AG10803 (cell line): ENCODE measurements at regions not wholly inside any gene's neighbourhood (a gene's known extent, or its start where the extent isn't known, plus 50 kb on each side); places are given as distances from the start of the nearest gene placed in this dataset.

Experiments
- DNase-seq: peaks from one replicate; pipeline ENCODE4 v3.0.0; 2010; ENCODE audit warnings: low read depth
- H3K4me3 ChIP-seq: 2 replicates; pipeline ENCODE4 v1.5.1; 2011; ENCODE audit warnings: mild to moderate bottlenecking, low read length, control low read depth
- TF ChIP-seq, protein P1 (sequence below): conservative IDR thresholded peaks from 2 replicates; pipeline ENCODE4 v1.5.1; 2011; ENCODE audit warnings: mild to moderate bottlenecking, low read length, control low read depth, inconsistent platforms

DNA sequence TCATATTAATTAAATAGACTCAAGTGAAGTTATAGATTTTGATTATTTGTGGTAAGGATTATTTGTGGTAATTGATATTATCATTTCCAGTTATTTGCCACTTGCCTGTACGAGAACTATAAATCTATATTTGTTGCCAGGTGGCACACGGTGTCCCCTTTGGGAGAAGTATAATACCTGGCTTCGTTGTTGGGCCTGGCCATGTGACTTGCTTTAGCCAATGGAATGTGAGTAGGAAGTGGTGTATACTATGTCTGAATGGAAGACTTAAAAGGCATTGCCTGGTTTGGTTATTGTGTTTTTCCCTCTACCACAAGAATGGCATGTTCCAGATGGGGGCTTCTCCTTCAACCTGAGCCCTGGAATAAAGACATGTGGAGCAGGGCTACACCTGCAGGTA lies 228.1 kb downstream of the CDC5L start:
- no peak for DNase-seq

DNA sequence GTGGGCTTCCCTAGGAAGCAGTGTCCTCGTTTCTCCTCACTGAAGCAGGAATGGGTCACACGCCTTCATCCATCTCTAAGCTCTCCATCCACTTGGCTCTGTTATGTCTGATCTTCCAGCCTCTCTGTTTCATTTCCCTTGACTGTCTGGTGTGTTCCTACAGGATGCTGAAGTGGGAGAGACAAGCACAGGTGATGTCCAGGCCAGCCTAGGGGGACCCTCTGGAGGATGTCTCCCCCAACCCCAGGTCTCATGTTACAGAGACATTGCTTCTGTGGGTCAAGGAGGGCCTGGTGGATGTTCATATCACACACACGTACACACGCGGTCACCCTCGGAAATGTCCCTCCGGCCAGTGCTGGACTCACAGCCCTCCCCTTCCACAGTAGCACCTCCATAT lies 229.9 kb downstream of the CDC5L start:
- no peak for DNase-seq
- TF ChIP-seq, protein P1, sequence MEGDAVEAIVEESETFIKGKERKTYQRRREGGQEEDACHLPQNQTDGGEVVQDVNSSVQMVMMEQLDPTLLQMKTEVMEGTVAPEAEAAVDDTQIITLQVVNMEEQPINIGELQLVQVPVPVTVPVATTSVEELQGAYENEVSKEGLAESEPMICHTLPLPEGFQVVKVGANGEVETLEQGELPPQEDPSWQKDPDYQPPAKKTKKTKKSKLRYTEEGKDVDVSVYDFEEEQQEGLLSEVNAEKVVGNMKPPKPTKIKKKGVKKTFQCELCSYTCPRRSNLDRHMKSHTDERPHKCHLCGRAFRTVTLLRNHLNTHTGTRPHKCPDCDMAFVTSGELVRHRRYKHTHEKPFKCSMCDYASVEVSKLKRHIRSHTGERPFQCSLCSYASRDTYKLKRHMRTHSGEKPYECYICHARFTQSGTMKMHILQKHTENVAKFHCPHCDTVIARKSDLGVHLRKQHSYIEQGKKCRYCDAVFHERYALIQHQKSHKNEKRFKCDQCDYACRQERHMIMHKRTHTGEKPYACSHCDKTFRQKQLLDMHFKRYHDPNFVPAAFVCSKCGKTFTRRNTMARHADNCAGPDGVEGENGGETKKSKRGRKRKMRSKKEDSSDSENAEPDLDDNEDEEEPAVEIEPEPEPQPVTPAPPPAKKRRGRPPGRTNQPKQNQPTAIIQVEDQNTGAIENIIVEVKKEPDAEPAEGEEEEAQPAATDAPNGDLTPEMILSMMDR = no peak
- no peak overlapping the region for H3K4me3 ChIP-seq

More for the DNA sequence above, 228.1 kb downstream of the CDC5L start:
- TF ChIP-seq, protein P1 = no peak
- no peak overlapping the region for H3K4me3 ChIP-seq

DNA sequence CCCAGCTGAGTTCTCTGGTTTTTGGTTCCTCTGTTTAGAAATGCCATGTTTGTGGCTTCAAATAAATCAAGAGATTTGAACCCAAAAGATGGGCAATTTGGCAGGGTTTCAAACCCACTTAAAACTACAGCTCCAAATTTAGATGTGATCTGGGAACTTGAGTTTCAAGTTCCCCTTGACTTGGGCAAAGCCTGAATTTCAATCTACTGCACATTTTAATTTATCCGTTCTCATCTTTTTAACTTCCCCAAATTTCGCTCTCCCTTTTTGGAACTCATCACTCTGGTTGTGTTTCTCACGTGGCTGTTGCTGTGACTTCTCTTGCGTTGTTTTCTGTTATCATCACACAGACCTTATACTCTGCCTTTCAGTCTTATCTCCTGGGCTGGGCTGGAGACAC lies 230.9 kb downstream of the CDC5L start:
- TF ChIP-seq, protein P1 = no peak
- DNase-seq = no peak
- H3K4me3 ChIP-seq = no peak overlapping the region

DNA sequence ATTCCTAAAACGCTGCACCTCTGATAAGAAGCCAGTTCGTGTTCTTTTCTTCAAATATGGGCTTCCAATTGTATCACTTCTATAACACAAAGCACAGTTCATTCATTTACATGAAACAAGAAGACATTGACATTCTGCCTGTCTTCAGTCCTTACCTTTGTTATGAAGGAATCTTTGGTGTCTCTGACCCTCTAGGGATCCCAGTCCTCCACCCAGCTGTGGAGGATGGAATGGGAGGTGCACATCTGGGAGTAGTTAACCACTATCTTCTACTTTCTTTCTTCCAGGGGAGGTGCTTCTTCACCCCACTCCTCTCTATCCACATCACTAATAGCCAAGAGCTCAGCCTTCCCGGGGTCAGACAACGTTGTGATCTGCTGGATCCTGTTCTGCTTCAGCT lies 233.4 kb downstream of the CDC5L start:
- TF ChIP-seq, protein P1 = no peak
- no peak overlapping the region for H3K4me3 ChIP-seq

DNA sequence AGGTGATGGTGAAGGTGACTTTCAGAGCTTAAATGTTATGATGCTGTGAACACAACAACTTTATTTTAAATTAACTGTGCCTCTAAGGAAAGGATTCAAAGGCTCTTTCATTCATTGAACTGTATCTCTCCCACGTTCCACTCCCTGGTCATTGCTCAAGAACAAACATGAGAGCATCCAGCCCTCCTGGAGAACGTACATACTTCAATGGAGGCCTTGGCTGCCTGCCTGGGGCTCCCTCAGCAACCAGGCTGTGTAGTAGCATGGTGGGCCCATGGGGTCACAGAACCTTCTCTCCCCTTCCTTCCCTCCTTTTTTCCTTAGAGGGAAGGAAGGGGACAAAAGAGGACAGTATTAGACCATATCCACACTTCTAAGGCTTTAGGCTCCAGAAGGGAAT lies 234.3 kb downstream of the CDC5L start:
- H3K4me3 ChIP-seq = no peak overlapping the region
- DNase-seq = peak; percentile 13
- TF ChIP-seq, protein P1 = no peak

More for the DNA sequence above, 233.4 kb downstream of the CDC5L start:
- no peak for DNase-seq

- DNase-seq = no peak
- TF ChIP-seq, protein P1 = no peak
- H3K4me3 ChIP-seq = no peak overlapping the region
Observed at GRCh38 chr6:44622555-44622954, 235.0 kb downstream of the CDC5L start.

- DNase-seq = no peak
- TF ChIP-seq, protein P1 = no peak
- H3K4me3 ChIP-seq = no peak overlapping the region
Observed at GRCh38 chr6:44622956-44623355, 235.4 kb downstream of the CDC5L start.
